ENCODE measurements at regions not wholly inside any gene's neighbourhood (a gene's known extent, or its start where the extent isn't known, plus 50 kb on each side); places are given as distances from the start of the nearest gene placed in this dataset.

DNA sequence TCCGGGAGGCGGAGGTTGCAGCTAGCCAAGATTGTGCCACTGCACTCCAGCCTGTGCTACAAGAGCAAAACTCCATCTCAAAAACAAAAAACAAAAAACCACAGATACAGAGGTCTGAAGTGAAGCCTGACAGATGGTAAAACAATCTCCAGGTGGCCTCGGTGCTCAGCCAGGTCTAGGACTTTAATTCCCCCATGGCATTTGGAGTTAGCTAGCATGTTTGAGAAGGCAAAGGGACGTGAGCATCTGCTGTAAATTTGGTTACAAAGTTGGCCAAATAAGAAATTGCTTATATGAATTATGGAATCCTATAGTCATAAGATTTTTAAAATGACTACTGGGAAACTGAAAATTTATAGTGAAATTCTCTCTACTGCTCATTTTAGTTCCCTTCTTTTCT lies 98.3 kb upstream of the FMN2 start:
- H3K4me1 ChIP-seq (ENCODE audit: insufficient read depth, low read length), result peaks cover 7% of the 10 kb centered on the region; the same call in 1 of the 2 replicates
- H3K27me3 ChIP-seq (ENCODE audit: low read length), result no peaks in the 10 kb centered on the region
- POLR2A ChIA-PET (ENCODE audit: unreplicated experiment), result no interaction called here
- H3K36me3 ChIP-seq (ENCODE audit: low read depth, low read length), result no peaks in the 10 kb centered on the region
- H2AFZ ChIP-seq (ENCODE audit: low read length), result no peak overlapping the region
- no peaks in the 10 kb centered on the region for H3K79me2 ChIP-seq (ENCODE audit: low read length)
- H3K4me3 ChIP-seq (ENCODE audit: low read length), result no peak overlapping the region
- no peaks in the 10 kb centered on the region for H4K20me1 ChIP-seq (ENCODE audit: low read length)
- no TSS peak for BruUV-seq (replicated peaks)
- no peaks in the 10 kb centered on the region for H3K9me3 ChIP-seq (ENCODE audit: low read length)
- DNase-seq (no peak), ATAC-seq (no peak)
- H3K27ac ChIP-seq (ENCODE audit: low read length), result no peak overlapping the region
- CTCF ChIA-PET, result no interaction called here
- H3K9me2 ChIP-seq (replicated peaks; ENCODE audit: low read length), result no peaks in the 10 kb centered on the region
- intact Hi-C loops (cut with micrococcal nuclease), result no loop called here
- H3K9ac ChIP-seq (ENCODE audit: low read length), result no peak overlapping the region
- H3F3A ChIP-seq (ENCODE audit: low read length, unreplicated experiment), result no peaks in the 10 kb centered on the region
- no peak overlapping the region for H3K4me2 ChIP-seq (ENCODE audit: low read length)
- no peak for TF ChIP-seq CTCF (conservative IDR thresholded peaks at IDR 0.05; ENCODE audit: low read depth, low read length)
- TF ChIP-seq EZH2 (IDR thresholded peaks at IDR 0.05; ENCODE audit: low read length, unreplicated experiment), result no peak
- TF ChIP-seq EZH2phosphoT487 (IDR thresholded peaks at IDR 0.05; ENCODE audit: borderline replicate concordance, low read length), result no peak

DNA sequence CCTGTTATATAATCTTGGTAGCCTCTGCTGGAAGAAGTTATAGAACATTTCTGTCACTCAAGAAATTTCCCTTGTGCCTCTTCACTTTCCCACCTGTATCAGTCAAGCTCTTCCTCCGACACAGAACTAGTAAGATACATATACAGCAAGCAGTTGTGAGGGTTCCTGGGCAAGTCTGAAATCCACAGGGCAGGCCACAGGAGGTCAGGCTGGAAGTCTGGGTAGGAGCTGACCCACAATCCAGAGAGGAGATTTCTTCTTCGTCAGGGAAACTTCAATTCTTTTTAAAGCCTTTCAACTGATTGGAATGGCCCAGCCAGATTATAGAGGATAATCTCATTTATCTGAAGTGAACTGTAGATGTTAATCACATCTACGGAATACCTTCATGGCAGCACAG lies 96.4 kb upstream of the FMN2 start:
- intact Hi-C loops (cut with micrococcal nuclease), result no loop called here

DNA sequence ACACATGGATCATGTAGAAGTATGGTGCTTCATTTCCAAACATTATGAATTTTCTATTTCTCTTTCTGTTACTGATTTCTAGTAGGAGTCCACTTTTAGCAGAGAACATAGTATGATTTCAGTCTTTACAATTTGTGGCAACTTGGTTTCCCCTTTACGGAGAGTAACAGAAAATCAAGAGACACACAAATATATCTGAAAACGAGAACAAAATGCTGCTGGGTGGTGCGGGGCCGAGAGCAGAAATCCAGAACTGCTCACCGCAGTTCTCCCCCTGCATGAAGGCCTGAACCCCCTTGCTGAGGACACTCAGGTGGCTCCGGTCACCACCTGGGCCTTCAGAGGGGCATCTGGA lies 94.5 kb upstream of the FMN2 start:
- Histone ChIP-seq H3K36me3 (ENCODE audit: low read depth, low read length) (no peaks in the 10 kb centered on the region), H3K9me2 (replicated peaks; ENCODE audit: low read length) (no peaks in the 10 kb centered on the region), H3K4me2 (ENCODE audit: low read length) (no peak overlapping the region), H3K27me3 (ENCODE audit: low read length) (no peaks in the 10 kb centered on the region), H2AFZ (ENCODE audit: low read length) (no peak overlapping the region), H3K9ac (ENCODE audit: low read length) (no peak overlapping the region), H4K20me1 (ENCODE audit: low read length) (no peaks in the 10 kb centered on the region), H3K4me3 (ENCODE audit: low read length) (no peak overlapping the region), H3K27ac (ENCODE audit: low read length) (no peak overlapping the region), H3F3A (ENCODE audit: low read length, unreplicated experiment) (peaks cover 6% of the 10 kb centered on the region), H3K79me2 (ENCODE audit: low read length) (no peaks in the 10 kb centered on the region), H3K9me3 (ENCODE audit: low read length) (no peaks in the 10 kb centered on the region), H3K4me1 (ENCODE audit: insufficient read depth, low read length) (peaks cover 43% of the 10 kb centered on the region)
- intact Hi-C loops (cut with micrococcal nuclease), result no loop called here
- DNase-seq (no peak), ATAC-seq (no peak)
- no peak for TF ChIP-seq EZH2phosphoT487 (IDR thresholded peaks at IDR 0.05; ENCODE audit: borderline replicate concordance, low read length)
- no peak for TF ChIP-seq EZH2 (IDR thresholded peaks at IDR 0.05; ENCODE audit: low read length, unreplicated experiment)
- no peak for TF ChIP-seq CTCF (conservative IDR thresholded peaks at IDR 0.05; ENCODE audit: low read depth, low read length)
- ChIA-PET CTCF (no interaction called here), POLR2A (ENCODE audit: unreplicated experiment) (no interaction called here)
- BruUV-seq (replicated peaks), result no TSS peak

More for the DNA sequence above, 96.4 kb upstream of the FMN2 start:
- H3K27me3 ChIP-seq (ENCODE audit: low read length), result no peaks in the 10 kb centered on the region
- H3F3A ChIP-seq (ENCODE audit: low read length, unreplicated experiment), result no peaks in the 10 kb centered on the region
- no peak overlapping the region for H3K27ac ChIP-seq (ENCODE audit: low read length)
- ChIA-PET CTCF (no interaction called here), POLR2A (ENCODE audit: unreplicated experiment) (no interaction called here)
- no TSS peak for BruUV-seq (replicated peaks)
- no peak overlapping the region for H3K9ac ChIP-seq (ENCODE audit: low read length)
- TF ChIP-seq EZH2phosphoT487 (IDR thresholded peaks at IDR 0.05; ENCODE audit: borderline replicate concordance, low read length), result no peak
- TF ChIP-seq CTCF (conservative IDR thresholded peaks at IDR 0.05; ENCODE audit: low read depth, low read length), result no peak
- H3K36me3 ChIP-seq (ENCODE audit: low read depth, low read length), result no peaks in the 10 kb centered on the region
- ATAC-seq (no peak), DNase-seq (no peak)
- H4K20me1 ChIP-seq (ENCODE audit: low read length), result no peaks in the 10 kb centered on the region
- H3K9me2 ChIP-seq (replicated peaks; ENCODE audit: low read length), result no peaks in the 10 kb centered on the region
- H3K4me1 ChIP-seq (ENCODE audit: insufficient read depth, low read length), result peaks cover 26% of the 10 kb centered on the region
- H3K9me3 ChIP-seq (ENCODE audit: low read length), result no peaks in the 10 kb centered on the region
- H2AFZ ChIP-seq (ENCODE audit: low read length), result no peak overlapping the region
- H3K79me2 ChIP-seq (ENCODE audit: low read length), result no peaks in the 10 kb centered on the region
- no peak overlapping the region for H3K4me2 ChIP-seq (ENCODE audit: low read length)
- H3K4me3 ChIP-seq (ENCODE audit: low read length), result no peak overlapping the region

Measured in PC-3 (cell line).